HG03469 (cell line): ENCODE measurements at regions not wholly inside any gene's neighbourhood (a gene's known extent, or its start where the extent isn't known, plus 50 kb on each side); places are given as distances from the start of the nearest gene placed in this dataset.

Experiments used
- ATAC-seq: cut with Tn5 transposase; IDR thresholded peaks from one replicate; pipeline ENCODE4 v1.9.1; 2021; ENCODE audit warnings: mild to moderate bottlenecking, moderate library complexity, moderate number of reproducible peaks; ENCODE audit not compliant: unreplicated experiment

DNA sequence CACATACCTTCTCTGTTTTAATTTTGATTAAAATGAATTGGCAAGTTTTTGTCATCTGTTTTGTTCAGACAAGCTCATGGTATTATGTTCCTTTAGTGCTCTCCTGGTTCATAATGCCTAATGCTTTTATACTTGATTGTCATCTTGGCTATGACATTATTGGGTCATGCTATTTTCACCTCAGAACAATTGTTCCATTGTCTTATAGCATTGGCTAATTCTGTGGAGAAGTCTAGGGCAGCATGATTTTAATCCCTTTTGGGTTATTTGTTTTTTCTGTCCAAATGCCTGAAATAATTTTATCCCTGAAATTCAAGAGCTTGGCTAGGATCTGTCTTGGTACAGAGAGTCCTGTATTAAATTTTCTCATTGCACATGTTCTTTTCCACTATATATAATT, 83.8 kb upstream of the CCDC85A start:
- ATAC-seq = no peak

GRCh38 chr2:56100791-56101312, 82.9 kb upstream of the CCDC85A start:
- no peak for ATAC-seq

DNA sequence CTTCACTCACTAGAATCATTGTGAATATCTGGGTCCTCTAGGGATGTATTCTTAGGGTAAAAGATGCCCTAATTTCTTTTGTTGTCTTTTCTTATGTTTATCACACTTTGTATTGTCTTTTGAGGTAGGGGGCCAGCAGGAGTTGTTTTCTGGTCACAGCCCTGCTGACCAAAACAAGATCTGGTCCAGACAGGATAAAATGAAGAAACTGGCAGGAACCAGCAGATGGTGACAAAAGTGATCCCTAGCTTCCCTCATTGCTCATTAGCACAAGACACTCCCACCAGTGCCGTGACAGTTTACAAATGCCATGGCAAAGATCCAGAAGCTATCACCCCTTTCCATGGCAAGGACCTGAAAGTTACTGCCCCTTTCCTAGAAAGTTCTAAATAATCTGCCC, 81.7 kb upstream of the CCDC85A start:
- no peak for ATAC-seq

DNA sequence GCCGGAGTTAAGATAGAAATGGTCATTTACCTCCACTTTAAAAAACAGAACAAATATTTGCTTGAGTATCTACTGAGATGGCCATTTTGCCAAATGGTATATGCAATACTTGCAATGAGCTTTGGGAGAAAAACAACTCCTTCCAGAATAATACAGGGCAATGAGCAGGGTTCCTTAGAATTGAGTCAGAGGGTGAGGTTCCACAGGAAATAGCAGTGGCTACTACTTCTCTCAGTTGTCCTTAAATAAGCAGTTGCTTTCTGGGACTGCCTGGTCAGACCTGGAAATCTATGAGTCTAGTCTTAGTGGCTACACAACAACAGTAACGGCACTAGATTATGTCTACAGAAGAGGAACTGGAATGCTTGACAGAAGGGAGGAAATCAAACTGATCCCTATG, 80.9 kb upstream of the CCDC85A start:
- ATAC-seq = no peak

- no peak for ATAC-seq
Measured at GRCh38 chr2:56104962-56105361, 78.8 kb upstream of the CCDC85A start.

GRCh38 chr2:56107502-56108220, 76.1 kb upstream of the CCDC85A start:
- ATAC-seq = no peak

DNA sequence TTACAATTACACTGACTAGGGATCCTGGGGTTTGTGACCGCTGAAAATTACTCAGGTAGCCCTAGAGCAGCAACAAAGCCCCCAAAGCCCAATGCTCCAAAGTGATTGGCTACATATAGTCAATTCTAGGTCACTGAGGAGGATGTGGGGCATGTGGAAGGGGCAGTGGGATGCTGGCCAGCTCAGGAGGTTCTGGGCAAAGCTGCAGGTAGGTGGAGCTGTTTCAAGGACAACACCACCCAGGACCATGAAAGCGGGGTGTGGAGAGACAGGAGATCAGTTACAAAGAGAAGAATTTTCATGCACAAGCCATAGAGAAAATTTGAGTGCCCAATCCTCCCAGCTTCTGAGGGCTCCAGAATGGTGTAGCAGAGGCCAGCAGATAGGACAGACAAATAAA, 75.0 kb upstream of the CCDC85A start:
- no peak for ATAC-seq

DNA sequence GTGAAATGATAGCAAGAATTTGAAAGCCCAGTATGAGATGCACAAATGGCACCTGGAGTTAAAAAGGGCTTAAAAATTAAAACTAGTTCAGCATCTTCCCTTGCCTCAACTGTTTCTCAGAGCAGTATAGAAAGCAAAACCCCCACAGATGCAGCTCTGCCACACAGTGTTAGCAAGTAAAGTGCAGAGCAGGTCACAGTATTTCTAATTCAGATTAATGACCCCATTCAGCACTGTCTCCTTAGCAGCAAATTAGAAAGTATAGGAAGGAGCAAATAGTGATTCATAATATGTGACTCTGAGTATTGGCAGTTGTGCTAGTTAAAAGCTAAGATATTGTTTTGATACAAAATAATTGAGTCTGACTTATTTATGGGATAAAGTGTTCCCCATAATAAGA, 73.8 kb upstream of the CCDC85A start:
- ATAC-seq = no peak

DNA sequence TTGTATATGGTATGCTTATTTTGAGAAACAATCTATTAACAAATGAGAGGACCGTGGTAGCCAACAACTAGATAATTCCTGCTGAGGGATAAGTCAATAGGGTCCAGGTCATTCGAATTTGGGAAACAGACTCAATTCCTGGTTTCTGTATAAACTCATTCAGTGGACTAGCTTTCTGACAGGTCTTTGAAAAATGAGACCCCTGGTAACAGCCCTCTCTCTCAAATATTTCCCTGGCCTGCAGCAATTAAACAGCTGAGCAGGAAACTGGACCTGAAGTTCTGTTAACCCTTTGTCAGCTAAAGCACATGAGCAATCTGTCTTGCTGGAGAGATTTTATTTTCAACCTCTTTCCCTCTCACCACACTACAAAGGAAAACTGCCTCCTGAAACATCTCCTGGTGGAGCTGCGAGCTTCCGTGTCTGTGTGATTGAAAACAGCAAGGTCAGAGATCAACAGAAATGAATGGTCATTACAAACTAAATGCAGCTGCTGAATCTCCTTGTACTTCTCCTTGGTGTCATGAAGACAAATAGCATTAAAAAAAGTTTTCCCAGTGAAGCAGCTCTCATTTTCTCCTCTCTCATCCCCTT, 70.3 kb upstream of the CCDC85A start:
- no peak for ATAC-seq

DNA sequence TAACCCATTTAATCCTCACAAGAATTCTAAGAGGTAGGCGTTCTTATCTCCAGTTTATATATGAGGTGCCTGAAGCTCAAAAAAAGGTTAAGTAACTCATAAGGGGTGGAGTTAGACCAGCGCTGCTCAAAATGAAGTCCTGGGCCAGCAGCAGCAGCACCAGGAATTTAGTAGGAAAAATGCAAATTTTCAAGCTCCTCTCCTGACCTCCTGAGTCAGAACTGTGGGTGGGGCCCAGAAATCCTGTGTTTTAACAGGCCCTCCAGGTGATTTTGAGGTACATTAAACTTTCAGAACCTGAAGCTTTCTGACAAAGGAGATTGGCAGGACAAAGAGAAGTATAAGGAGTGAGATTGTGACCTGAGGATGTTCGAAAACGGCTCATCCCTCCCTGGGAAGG, 66.0 kb upstream of the CCDC85A start:
- ATAC-seq = no peak

- no peak for ATAC-seq
Measured at GRCh38 chr2:56118474-56118873, 65.3 kb upstream of the CCDC85A start.

GRCh38 chr2:56121995-56122394, 61.8 kb upstream of the CCDC85A start:
- ATAC-seq = no peak

DNA sequence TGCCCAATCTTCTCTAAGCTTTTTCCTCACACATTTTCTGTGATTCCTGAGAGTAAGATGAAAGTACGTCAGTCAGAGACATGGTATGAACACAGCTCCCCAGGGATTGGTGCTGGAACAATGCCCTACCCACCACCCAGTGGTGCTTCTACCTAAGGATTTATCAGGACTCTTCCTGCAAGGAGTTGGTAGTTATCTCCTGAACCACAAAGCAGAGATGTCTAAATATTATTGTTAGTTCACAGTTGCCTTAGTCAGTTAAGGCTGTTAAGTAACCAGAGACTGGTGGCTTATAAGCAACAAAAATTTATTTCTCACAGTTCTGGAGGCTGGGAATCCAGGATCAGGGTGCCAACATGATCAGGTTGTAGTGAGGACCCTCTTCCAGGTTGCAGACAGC, 60.3 kb upstream of the CCDC85A start:
- no peak for ATAC-seq

GRCh38 chr2:56127010-56127409, 56.8 kb upstream of the CCDC85A start:
- ATAC-seq = no peak

- no peak for ATAC-seq
Measured at GRCh38 chr2:56127463-56128152, 56.2 kb upstream of the CCDC85A start.

DNA sequence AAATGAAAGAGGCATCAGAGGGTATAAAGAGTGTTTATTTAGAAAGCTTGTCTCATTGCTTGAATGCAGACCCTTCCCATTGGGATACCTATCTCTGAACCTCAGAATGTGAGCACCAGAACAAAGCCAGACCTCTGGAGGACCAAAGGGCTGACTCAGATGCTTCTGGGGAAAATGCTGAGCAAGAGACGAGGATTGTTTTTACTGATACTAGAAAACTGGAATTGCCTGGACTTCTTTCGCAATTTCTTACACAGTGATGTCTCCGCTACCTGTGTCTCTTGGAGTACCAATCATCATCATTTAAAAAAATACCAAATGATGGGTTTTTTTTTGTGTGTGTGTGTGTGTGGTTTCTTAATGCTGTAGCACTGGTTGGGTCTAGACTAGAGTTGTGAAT, 55.6 kb upstream of the CCDC85A start:
- no peak for ATAC-seq

GRCh38 chr2:56130463-56131070, 53.2 kb upstream of the CCDC85A start:
- ATAC-seq = no peak

- ATAC-seq = no peak
Measured at GRCh38 chr2:56132138-56132537, 51.7 kb upstream of the CCDC85A start.

- no peak for ATAC-seq
Measured at GRCh38 chr2:56133441-56133840, 50.3 kb upstream of the CCDC85A start.

DNA sequence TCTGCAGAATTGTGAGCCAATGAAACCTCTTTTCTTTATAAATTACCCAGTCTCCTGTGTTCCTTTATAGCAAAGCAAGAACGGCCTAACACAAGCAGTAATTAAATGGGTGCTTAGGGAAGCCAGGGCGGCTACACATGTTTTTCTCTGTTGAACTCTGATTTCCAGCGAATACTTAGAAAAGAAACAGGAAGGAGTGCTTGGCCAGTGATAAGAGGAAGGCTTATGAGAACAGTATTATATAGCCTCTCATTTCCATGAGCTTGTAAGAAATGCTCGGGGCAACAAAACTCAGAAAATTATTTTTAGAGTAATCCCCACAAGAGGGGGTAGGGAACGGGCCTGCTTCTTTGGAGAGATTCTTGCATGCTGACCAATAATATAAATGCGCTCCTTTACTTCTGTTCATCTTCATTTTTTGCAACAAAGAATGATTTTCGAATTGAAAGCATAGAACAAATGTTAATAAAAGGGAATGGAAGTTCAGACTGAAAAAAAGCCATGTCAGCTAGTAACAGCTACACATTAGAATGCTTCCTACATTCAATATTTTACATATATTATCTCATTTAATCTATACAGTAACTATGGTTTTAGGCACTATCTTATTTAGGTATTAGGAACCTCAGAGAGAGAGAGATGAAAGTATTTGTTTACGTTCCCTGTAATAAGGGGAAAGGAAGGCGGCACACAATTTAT, 49.7 kb upstream of the CCDC85A start:
- ATAC-seq = no peak
